GM10248 (cell line): ENCODE measurements at regions not wholly inside any gene's neighbourhood (a gene's known extent, or its start where the extent isn't known, plus 50 kb on each side); places are given as distances from the start of the nearest gene placed in this dataset.

Experiments
- CTCF ChIA-PET: fragments of 300-600 bp; sonication (Branson Sonifier 250); formaldehyde crosslinking; extraction: SDS; loops from one replicate; lab custom pipeline; 2021; ENCODE audit warnings: antibody characterized with exemption; lab: Yijun Ruan, JAX
- POLR2A ChIA-PET: fragments of 350-650 bp; sonication (Branson Sonifier 250); formaldehyde crosslinking; extraction: SDS; loops from one replicate; lab custom pipeline; 2020; ENCODE audit warnings: antibody characterized with exemption; lab: Yijun Ruan, JAX
- DNase-seq: peaks from one replicate; pipeline ENCODE4 v3.0.0; 2012; ENCODE audit errors: extremely low spot score
- TF ChIP-seq, protein P1 (sequence below): IDR thresholded peaks from 2 replicates; pipeline ENCODE4 v1.5.1; 2012; ENCODE audit warnings: mild to moderate bottlenecking, low read depth; ENCODE audit errors: extremely low read depth, missing control alignments, control extremely low read depth

DNA sequence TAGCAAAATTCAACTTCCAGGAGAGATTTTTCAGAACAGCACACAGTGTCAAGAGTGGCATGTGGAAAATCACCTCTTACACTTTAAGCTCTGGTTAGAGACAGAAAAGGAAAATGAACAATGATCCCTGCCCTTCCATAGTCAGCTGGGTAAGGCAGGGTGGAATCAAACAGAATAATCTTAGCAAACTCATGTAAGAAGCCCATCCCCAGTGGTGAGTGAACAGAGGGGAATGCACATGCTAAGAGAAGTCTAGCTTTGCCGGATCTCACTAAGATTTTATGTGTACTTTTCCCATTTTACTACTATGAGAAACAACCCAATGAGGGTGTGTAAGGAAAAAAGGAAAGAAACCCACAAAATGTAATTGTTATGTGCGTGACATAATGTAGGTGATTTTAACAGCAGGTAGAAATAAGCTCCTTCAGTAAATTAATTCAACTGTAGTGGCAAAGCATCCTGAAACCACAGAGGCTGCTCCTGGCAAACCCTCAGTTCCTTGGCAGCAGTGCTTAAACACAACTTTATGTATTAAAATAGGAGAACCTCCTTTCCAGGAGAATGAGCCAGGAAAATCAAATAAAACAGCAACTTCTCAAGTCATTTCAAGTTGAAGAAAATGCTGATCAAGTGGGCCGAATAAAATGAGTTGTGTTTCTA, 366.0 kb upstream of the TRPC7 start:
- no peak for DNase-seq
- TF ChIP-seq, protein P1, sequence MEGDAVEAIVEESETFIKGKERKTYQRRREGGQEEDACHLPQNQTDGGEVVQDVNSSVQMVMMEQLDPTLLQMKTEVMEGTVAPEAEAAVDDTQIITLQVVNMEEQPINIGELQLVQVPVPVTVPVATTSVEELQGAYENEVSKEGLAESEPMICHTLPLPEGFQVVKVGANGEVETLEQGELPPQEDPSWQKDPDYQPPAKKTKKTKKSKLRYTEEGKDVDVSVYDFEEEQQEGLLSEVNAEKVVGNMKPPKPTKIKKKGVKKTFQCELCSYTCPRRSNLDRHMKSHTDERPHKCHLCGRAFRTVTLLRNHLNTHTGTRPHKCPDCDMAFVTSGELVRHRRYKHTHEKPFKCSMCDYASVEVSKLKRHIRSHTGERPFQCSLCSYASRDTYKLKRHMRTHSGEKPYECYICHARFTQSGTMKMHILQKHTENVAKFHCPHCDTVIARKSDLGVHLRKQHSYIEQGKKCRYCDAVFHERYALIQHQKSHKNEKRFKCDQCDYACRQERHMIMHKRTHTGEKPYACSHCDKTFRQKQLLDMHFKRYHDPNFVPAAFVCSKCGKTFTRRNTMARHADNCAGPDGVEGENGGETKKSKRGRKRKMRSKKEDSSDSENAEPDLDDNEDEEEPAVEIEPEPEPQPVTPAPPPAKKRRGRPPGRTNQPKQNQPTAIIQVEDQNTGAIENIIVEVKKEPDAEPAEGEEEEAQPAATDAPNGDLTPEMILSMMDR, result no peak
- CTCF ChIA-PET, result no interaction called here
- POLR2A ChIA-PET, result no interaction called here

DNA sequence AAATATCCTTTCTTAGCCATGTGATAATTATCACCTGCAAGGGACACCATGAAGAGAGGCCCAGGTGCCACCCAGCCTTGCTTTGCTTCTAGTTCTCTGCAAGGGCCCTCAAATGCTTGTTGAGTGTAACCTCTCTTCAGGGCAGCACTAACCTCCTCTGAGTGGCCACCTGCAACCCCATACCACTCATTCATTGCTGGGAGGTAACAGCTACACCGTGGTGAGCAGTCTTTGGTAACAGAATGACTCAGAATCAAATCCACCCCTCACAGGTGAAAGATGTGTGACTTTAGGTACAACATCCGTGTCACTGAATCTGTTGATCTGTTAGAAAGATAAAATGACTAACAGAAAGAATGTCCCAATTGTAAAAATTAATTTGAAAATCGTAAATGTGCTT, 365.1 kb upstream of the TRPC7 start:
- ChIA-PET POLR2A (no interaction called here), CTCF (no interaction called here)
- DNase-seq, result no peak
- TF ChIP-seq, protein P1, result no peak

DNA sequence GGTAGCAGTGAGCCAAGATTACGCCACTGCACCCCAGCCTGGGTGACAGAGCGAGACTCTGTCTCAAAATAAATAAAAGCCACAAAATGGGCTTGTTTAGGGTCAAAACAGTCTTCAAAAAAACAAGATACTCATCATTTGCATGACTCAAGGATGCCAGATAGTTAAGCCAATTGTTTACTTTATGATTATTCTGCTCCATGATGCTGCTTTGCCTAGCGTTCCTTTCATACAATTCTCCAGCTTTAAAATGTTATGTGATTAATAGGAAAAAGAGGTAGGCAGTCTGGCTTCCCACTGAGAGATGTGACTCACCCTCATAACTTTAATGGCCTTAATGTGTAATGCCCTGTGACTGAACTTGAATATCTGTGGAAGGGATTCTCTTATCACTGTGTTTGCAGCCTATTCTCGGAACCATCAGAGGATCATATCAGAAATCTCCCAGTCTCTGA, 364.6 kb upstream of the TRPC7 start:
- TF ChIP-seq, protein P1, result no peak
- ChIA-PET CTCF (no interaction called here), POLR2A (no interaction called here)
- no peak for DNase-seq

DNA sequence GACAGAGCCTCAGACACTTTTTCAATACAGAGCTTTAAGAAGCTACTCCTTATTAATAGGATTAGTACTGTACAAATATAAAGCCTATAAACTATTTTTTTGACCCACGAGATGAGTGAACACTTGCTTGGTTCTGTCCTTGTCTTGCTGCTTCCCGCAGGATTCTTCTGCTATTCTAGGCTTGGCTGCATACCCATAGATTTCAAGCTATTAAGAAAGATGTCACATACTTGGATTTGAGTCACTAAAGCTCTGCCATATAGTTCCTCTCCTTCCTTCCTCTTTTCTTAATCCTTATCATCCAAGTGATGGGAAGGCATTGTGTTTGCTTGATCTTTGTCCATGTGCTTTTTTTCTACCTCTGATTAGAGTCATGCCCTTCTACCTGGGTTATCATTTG, 361.2 kb upstream of the TRPC7 start:
- TF ChIP-seq, protein P1, result no peak
- POLR2A ChIA-PET, result no interaction called here
- no peak for DNase-seq
- CTCF ChIA-PET, result interaction anchor here (1.0 to 1.7 kb wide), 2 partner anchors 10 to 43 kb away, joined by 3 to 5 read pairs; no protein-coding TSS in a partner anchor

DNA sequence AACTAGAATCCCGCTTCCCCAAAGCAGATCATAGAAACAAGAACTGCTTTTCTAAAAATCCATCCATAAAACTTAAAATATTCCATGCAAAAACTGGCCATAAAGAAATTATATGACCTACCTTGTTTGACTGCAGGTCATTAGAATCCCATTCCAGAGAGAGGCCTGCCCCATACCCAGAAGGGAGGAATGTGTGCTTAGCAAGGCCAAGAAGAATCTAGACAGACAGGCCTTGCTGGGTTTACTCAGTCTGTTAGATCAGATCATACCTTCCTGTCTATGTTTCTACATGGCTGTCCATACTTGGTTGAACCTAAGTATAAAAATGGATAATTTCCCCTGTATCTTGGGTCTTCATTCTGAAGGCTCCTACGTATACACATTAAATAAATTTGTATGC, 358.8 kb upstream of the TRPC7 start:
- DNase-seq, result no peak
- ChIA-PET POLR2A (no interaction called here), CTCF (interaction anchor here (1.0 kb wide), 1 partner anchor 9 kb away, joined by 3 read pairs; no protein-coding TSS in a partner anchor)
- TF ChIP-seq, protein P1, result no peak

DNA sequence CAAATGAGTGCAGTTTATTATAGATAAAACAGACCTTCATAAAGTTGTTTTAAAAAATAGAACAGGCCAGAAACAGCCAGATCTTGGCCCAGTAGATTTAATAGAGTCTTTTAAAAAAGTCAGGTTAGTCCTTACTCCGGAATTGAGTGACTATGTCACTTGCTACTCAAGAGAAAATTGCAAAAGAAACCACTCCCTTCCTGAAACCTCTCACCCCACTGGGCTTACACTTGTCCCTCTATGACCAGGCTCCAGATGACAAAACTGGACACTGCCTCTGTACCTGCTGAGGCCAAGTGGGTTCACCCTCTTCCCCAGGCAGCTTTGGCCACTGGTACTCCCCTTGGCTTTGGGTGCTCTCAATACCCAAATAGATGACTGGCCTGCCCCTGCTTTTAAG, 357.2 kb upstream of the TRPC7 start:
- CTCF ChIA-PET, result no interaction called here
- POLR2A ChIA-PET, result no interaction called here
- TF ChIP-seq, protein P1, result no peak
- no peak for DNase-seq
